Fibroblast of skin of back (primary cell): ENCODE measurements at regions not wholly inside any gene's neighbourhood (a gene's known extent, or its start where the extent isn't known, plus 50 kb on each side); places are given as distances from the start of the nearest gene placed in this dataset.

Experiments
- DNase-seq: peaks from one replicate; pipeline ENCODE4 v3.0.0-alpha.2; 2013

DNA sequence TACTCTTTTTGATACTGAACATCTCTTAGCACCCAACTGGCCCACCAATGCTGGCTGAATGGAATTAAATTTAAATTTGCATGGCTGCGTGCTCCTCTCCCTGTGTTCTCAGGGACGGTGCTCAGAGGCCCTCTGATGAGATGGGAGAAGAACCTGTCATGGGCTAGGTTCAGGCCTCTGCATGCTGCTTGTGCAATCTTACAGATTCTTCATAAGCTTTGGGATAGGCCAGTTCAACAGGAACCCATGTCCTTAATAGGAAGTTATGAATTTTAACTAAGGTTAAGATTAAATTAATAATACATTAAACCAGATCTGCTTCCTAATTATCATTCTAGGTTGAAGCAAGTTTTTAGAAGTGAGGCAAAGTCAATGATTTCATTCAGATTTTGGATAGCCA is 119.7 kb upstream of the LRIG3 start:
- no peak for DNase-seq

DNA sequence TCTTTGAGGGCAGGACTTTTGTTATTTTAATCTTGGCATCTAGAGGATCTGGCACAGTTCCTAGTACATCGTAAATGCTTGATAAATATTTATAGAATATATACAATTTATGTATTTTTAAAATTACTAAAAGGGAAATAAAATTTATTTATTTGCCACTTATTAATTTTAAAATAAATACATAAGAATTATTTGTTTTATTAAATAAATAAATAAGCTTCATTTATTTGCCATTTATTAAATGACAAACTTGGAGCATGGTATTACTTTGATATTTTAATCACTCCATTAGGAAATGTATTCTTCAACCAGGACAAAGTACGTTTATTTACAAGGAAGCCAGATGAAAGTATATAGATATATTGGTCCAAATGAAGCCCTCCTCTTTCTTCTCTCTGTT is 118.7 kb upstream of the LRIG3 start:
- no peak for DNase-seq

DNA sequence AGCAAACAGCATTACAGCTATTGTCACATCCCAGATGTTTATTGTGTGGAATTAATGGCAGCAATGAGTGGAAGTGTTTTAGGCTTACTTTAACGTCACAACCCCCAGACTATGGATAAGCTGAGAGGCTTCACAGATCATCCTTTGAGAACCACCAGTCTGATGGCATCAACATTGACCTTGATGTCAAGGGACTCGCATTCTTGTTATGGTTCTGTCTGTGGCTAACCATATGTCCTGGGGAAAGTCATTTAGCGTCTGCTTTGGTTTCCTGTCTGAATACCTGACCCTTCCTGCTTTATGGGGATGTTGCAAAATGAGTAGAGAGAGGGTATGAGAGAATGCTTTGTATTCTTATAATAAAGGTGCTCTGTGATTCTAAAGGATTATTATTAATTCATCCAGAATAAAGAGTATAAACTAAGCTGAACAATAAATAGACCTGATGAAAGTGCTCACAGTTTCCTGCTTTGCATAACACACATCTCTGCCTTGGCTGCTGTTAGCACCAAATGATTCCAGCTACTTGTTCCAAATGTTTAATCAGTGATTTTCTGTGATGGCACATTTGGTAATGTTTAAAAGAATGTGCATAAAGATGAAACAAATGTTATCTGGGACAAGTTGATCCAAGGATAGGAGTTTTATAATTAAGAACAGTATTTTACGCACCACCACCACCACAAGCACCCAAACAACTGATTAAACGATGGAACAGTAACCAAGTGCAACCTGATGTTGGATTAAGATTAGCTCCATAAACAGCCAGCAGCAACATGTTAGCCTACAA is 116.9 kb upstream of the LRIG3 start:
- DNase-seq = peak; percentile 33

DNA sequence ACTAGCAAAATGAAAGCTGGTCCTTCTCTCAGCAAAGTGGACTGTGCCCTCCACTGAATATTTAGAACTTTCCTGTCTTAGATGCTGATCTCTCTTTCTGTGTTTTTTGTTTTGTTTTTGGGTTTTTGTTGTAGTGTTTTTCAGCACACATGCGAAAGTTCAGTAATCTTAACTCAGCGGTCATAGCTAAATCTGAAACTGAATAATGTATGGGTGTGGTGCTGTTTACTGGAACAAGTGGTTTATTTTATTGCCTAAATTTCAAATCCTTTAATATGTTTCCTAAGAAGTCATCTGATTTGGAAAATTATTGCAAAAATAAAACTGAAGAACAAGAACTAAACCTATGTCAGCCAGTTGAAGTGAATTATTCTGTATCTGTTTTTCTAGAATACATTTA is 116.0 kb upstream of the LRIG3 start:
- DNase-seq = no peak

DNA sequence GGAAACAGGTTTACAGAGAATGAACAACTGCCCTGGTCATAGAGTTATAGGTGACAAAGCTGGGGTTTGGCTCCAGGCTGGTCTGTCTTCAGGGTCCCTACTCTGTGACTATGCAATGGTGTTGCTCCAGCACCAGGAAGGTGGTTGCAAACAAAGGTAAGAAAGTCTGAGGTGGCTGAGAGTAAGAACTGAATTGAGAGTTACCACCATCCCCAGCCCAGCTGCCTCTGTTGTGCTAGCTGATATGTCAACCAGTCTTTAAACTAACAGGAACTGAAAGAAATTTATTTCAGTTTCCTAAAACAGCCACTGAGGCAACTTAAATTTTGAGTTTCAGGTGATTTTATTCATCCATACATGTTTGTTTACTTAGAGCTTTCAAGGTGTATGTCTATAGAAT is 111.0 kb upstream of the LRIG3 start:
- DNase-seq = no peak

DNA sequence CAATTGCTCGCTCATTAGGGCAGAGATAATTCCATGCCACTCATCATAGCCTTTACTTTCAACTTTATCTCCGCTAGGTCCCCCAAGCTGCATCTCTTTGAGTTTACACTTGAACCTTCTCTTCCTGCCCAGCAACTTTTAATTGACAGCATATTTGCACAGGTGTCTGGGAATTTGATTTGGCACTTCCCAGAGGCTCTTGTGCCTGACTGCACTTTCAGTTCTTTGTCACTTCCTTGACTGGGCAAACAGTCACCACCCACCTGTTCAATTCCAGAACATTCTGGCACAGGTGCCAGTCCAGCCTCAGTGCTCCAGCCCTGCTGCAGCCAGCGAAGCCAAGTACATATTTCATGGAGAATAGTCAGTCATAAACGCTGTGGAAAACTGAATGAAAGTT is 110.1 kb upstream of the LRIG3 start:
- no peak for DNase-seq

DNA sequence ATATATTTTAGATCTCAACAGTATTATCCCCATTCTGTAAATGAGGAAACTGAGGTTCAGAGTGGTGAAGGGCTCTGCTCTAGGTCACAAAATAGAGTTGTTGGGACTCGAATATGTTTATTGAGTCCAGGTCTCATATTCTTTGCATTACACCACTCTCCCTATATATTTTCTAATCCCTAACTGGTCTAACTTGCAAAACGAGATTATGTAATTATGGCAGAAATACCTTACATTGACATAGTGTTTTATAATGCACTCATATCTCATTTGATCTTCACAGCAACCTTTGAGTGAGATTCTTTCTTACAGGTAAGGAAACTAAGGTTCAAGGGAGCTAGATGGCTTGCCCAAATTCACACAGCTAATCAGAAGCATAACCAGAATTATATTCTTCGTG is 106.9 kb upstream of the LRIG3 start:
- DNase-seq = no peak

DNA sequence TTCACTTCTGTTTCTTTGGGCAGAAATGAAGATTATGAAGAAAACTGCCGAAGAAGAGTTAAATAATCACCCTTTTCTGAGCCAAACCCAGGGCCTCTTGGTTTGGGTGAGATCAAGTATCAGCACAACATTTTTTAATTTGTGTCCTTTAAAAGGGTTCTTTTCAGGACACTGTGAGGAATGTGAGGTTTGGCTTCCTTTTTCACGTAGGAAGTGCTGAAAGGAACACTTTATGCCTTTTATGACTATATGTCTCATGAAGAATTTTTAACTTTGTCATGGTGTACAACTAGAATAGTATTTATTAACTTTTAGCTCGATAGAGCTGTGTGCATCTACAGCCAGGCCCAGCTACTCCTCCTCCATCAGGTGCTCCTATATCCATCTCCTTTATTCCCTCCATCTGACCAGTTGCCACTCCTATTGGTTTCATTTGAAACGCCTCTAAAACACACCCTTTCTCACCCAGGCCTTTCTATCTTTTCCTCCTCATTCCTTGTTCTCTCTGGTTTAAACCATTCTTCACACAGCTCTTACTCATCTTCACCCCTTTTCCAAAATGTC is 103.6 kb upstream of the LRIG3 start:
- peak; percentile 20 for DNase-seq

DNA sequence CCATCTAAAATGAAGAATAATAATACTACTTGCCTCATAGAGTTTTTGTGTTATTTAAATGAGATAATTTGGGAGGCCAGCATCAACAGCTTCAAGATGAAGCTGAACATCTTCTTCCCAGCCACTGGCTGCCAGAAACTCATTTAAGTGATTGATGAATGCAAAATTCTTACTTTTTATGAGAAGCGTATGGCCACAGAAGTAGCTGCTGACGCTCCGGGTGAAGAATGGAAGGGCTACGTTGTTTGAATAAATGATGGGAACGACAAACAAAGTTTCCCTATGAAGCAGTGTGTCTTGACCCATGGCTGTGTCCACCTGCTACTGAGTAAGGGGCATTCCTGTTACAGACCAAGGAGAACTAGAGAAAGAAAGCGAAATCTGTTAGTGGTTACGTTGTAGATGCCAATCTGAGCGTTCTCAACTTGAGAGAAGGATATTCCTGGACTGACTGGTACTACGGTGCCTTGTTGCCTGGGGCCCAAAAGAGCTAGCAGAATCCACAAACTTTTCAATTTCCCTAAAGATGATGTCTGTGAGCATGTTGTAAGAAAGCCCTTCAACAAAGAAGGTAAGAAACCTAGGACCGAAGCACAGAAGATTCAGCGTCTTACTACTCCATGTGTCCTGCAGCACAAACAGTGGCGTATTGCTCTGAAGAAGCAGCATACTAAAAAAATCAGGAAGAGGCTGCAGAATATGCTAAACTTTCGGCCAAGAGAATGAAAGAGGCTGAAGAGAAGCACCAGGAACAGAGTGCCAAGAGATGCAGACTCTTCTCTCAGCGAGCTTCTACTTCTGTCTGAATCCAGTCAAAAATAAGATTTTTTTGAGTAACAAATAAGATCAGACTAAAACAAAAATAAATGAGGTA is 100.0 kb upstream of the LRIG3 start:
- no peak for DNase-seq

DNA sequence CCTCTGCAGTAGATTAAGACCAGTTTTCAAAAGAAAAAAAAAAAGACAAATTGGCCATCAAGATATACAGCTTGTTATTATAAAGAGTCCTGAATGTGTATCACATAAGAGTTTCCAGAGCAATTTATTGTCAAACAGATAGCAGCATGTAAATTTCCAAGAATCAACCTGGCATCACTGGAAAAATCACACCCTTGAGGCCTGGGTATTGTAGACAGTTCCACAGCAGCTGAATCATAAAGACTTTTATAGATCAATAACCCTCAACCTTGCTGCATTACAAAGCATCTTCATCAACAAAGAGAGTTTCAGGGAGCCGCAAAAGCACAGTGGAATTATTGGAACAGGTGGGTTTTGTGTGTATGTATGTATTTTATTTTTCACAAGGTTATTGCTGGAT is 94.6 kb upstream of the LRIG3 start:
- DNase-seq = no peak

DNA sequence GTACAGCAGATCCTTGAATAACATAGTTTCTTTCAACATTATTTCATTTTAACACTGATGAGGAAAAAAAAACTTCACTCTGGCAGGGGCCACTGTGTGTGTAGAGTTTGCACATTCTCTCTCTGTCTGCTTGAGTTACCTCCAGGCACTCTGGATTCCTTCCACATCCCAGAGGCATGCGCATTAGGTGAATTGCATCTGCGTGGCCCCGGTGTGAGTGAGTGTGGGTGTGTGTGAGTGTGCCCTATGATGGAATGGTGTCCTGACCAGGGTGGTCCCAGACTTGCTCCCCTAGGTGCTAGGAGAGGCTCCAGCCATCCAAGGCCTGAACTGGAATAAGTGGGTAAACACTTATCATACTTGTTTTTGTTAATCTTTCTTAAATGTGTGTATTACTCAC is 90.6 kb upstream of the LRIG3 start:
- no peak for DNase-seq

DNA sequence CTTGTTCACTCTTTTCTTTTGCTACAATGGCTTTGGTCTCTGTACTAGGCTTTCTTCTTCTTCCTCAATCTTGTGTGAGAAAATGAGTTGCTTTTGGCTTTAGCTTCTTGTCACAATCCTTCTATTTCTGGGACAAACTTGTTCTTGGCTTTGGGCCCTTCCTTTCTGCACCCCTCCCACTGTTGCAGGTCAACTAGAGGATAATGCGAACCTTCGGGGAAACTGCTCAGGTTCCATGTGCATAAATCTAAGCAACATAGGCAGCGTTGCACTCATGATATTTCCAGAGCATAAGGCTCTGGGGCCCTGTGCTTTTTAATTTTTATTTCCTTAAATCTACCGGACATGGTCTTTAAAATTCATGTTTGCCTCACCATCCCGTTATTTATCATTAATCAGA is 89.8 kb upstream of the LRIG3 start:
- no peak for DNase-seq

DNA sequence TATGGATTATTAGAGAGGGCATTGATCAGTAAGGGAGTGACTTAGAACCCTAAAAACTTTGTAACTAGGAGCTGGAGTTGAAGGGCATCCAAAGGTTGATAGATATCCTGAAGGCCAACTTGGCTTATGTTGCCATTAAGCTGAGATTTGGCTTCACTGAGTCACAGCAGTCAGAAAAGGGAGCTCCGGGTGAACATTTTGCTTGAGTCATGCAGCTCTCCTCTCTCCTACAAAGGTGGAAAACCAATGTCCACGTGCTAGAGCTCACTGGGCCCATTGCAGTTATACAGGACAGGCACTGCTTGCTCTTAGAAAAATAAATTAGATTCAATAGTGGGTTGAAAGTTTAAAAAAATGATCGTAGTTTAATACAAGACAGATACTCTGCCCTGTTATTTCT is 87.3 kb upstream of the LRIG3 start:
- no peak for DNase-seq

DNA sequence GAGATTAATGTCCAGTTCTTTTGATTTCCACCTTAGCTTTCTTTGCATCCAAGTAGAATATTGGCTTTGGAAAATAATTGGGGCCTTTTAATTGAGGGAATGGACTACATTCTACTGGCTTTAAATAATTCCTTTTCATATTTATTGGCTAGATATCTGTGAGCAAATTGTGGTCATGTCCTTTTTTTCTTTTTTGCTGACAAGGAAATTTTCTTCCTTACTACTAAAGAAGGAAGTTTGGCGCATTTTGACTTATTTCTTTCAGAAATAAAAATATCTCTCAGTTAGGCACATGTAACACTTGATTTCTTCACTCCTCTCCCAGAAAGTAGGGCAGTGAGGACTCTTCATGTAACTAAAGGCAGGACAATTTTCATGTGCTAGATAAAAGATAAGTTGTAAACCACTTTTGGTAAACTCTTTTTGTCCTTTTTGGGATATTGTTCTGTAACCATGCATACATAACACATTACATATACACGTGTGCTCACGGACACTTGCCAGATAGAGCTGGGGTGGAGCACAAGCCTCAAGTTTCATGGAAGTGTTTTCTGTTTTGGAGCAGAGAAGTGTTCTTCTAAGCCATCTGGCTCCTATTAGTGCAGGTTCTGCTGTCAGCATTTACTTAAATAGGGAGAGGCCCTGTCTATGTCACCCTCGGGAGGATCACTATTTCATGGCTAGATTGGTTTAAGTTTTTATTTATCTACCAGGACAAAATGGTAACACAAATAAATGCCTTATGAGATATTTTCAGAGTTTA is 85.1 kb upstream of the LRIG3 start:
- DNase-seq = peak; percentile 50

DNA sequence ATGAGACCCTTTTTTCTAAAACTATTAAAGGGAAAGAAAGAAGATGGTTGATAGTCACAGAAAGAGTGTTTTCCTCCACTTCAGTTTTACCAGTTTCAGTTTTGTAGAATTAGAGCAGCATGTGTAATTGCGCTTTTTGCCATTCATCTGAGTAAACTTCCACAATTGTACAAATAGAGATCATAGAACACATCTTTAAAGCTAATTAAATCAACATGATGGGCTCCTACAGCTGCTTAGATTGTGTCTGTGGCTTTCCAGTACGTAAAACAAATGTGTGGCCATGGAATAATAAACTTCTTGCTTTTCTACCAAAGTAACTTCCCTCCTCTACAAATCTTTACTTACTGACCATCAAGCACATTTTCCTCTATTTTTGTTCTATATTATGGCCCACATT is 84.2 kb upstream of the LRIG3 start:
- DNase-seq = no peak

DNA sequence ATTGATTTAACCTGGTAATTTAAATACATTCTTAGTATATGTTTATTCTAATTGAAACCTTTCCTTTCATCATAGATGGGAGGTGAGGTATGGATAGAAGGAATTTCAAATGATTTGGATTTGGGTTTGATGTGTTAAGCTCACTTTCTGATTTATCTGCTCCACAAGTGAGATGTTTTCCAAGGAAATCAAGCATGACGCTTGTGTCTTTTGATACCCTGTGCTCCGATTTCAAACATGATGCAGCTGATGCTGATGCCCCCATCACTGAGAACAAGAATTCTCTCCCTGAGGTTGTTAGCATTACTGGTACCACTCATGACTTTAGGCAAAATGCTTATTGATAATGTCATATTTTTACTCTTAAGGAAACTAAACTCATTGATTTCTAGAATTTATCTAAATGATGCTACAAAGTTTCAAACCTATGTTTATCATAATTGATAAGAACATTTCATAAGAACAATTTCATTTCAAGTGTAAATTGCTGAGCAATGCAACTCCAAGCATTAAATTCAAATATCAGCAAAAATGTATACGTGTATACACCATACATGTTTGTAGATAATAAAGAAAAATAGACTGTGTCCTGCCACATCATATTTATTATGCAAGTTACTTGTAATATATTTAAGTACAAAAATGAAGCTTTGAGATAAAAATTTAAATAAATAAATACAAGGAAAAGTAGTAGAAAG is 75.5 kb upstream of the LRIG3 start:
- DNase-seq = no peak

DNA sequence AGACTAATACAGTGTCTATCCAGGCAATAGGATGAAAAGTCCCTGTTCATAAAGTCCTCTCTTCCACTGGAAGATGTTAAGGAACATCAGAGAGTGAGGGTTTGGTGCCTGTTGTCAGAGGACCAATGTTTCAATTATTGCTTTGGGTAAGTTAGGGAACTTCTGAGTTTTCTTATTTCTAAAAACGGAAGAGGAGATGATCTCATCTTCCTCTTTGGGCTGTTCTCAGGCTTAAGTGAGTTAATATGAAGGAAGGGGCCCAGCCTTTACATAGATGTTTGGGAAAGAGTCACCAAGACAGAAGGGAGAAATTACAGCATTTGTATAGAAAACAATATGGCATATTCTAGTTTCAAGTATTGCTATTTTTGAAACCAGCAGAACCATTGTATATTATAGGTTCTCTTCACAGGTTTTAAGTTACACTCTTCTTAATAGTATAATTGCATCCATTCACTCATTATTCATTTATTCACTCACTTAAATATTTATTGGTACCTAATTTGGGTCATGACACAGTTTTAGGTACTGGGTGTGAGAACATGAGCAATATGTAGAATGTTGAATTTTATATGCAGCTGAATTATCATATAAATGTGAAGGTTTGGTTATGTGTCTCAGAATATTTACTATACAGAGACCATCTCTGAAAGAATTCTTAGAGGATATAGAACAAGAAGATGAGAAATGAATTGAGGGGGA is 68.5 kb upstream of the LRIG3 start:
- no peak for DNase-seq

DNA sequence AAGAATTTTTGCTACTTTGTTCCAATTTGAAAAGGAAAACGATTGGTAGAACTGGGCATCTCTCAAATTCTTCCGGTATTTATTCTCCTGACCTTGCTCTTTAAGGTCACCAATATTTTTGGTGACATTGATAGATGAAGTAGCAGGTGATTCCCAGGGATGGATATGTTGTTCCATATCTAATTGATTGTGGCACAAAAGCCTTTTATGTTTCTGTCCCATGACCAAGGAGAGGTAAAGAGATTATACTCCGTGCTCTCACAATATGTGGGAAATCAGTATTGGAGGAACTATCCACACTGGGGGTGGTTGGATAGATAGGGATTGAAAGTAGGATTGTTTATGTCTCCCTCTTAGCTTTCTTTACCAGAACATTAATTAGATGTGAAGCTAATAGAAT is 61.7 kb upstream of the LRIG3 start:
- no peak for DNase-seq

DNA sequence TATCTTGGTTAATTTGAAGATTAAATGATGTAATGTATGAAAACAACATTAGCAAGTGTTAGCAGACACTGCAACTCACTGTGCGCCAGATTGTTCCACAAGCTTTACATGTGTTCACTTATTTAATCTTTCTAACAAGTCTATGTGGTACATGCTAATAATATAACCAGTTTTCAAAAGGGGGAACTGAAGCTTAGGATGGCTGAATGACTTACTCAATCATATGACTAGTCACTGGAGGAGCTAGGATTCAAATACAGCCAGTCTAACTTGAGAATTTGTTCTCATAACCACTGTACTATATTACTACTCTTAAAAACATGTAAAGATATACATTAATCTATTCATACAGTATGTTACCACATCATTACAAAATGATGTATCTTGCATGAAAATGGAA is 60.5 kb upstream of the LRIG3 start:
- no peak for DNase-seq

DNA sequence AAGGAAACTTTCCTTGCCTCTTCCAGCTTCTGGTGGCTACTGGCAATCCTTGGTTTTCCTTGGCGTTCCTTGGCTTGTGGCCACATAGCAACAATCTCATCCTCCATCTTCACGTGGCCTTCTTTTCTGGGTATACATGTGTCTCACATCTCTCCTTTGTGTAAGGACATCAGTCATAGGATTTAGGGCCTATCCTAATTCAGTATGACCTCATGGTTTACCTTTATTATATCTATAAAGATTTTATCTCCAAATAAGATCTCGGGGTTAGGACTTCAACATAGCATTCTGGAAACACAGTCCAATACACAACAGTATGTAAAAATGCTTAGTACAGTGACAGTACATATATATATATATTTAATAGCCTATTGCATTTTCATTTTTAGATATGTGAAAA is 58.4 kb upstream of the LRIG3 start:
- no peak for DNase-seq

DNA sequence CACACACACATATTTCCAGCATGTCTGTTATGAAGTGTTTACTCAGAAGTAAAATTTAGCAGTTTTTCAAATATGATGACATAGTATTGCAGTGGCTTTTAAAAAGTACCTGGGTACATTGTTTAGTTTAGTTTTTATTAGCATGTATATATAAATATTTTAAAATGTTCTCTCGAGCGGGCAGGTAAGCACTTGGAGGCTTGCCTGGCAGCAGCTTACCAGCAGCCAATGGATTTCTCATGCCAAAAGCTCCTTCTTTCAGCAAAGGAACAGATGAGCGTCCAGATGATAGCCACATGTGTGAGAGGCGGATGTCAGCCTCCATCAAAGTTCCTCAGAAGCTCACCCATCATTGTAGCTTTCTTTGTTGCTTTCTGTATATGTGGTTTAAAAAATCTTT is 57.2 kb upstream of the LRIG3 start:
- DNase-seq = no peak

DNA sequence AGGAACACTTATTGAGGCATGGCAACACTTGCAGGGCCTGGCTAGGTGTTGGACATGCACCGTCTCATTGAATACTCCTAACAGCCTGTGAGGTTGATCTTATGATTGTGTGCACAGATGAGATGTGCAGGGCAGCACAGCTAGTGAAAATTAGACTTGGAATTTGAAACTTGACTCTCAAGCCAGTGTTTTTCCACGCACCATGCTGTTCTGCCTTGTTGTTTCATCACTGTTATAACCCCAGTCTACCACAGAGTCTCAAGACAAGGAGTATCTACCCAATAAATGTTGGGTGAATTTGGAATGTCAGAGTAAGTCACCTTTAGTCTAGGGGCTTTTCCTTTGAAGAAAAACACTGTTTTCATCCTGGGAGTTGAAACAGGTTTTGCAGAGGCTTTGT is 55.8 kb upstream of the LRIG3 start:
- DNase-seq = no peak
